ENCODE measurements at regions not wholly inside any gene's neighbourhood (a gene's known extent, or its start where the extent isn't known, plus 50 kb on each side); places are given as distances from the start of the nearest gene placed in this dataset.
A peak's percentile ranks its signal among the peaks of the same experiment; 100 is the strongest.

DNA sequence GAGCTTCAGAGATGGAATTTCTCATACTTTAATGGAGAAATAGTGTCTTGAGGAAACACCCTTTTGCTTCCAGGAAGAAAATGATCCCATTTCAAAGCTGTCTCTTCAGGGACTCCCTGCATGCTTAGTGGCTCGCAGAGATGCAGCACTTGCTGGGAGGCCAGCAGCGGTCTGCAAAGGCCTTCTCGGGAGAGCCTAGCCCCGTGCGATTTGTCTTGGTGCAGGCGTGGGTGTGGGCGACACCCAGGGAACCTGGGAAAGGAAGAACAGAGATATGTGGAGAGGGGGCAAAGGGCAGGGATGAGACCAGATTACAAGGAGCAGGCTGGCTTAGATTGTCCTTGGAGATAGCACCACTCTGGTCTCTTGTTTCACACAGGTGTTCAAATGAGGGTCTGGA is 352.3 kb upstream of the PODXL start:
- no peaks in the 10 kb centered on the region for H3K27me3 ChIP-seq
- no peak for DNase-seq
- no peaks in the 10 kb centered on the region for H3K9me3 ChIP-seq

GRCh38 chr7:131905471-131905973 is 349.1 kb upstream of the PODXL start:
- Histone ChIP-seq H3K9me3 (no peaks in the 10 kb centered on the region), H3K4me3 (no peak overlapping the region), H3K36me3 (no peaks in the 10 kb centered on the region), H3K27ac (no peak overlapping the region), H3K27me3 (no peaks in the 10 kb centered on the region), H3K4me1 (no peaks in the 10 kb centered on the region)
- no peak for TF ChIP-seq POLR2A (IDR thresholded peaks at IDR 0.05)
- TF ChIP-seq CTCF (IDR thresholded peaks at IDR 0.05), result no peak
- WGBS (ENCODE audit: insufficient coverage, low coverage, low lambda C conversion rate, missing lambda C conversion rate), result 40% methylated on average over 1 of the region's 3 CpGs
- intact Hi-C loops (cut with DNase I), result no loop called here
- DNase-seq, result peak in 1 of 3 donors; percentile 3
- ATAC-seq, result no peak

More for the DNA sequence above, 352.3 kb upstream of the PODXL start:
- no peaks in the 10 kb centered on the region for H3K36me3 ChIP-seq
- no peak for TF ChIP-seq POLR2A (IDR thresholded peaks at IDR 0.05)
- no peak for TF ChIP-seq CTCF (IDR thresholded peaks at IDR 0.05)
- intact Hi-C loops (cut with DNase I), result no loop called here
- 53% methylated on average over 5 of the region's 7 CpGs for WGBS (ENCODE audit: insufficient coverage, low coverage, low lambda C conversion rate, missing lambda C conversion rate)
- no peak overlapping the region for H3K4me3 ChIP-seq
- no peak overlapping the region for H3K27ac ChIP-seq
- no peaks in the 10 kb centered on the region for H3K4me1 ChIP-seq
- ATAC-seq, result no peak

GRCh38 chr7:131904760-131905327 is 348.4 kb upstream of the PODXL start:
- TF ChIP-seq CTCF (IDR thresholded peaks at IDR 0.05) (no peak), POLR2A (IDR thresholded peaks at IDR 0.05) (no peak)

GRCh38 chr7:131903315-131903714 is 346.9 kb upstream of the PODXL start:
- no peaks in the 10 kb centered on the region for H3K27me3 ChIP-seq
- no peaks in the 10 kb centered on the region for H3K36me3 ChIP-seq
- TF ChIP-seq CTCF (IDR thresholded peaks at IDR 0.05) (no peak), POLR2A (IDR thresholded peaks at IDR 0.05) (no peak)
- H3K27ac ChIP-seq, result no peak overlapping the region
- H3K9me3 ChIP-seq, result no peaks in the 10 kb centered on the region
- H3K4me3 ChIP-seq, result no peak overlapping the region
- 64% methylated on average over 1 of the region's 1 CpG for WGBS (ENCODE audit: insufficient coverage, low coverage, low lambda C conversion rate, missing lambda C conversion rate)
- intact Hi-C loops (cut with DNase I), result no loop called here
- H3K4me1 ChIP-seq, result no peaks in the 10 kb centered on the region
- ATAC-seq (no peak), DNase-seq (no peak)

More at GRCh38 chr7:131904760-131905327, 348.4 kb upstream of the PODXL start:
- Histone ChIP-seq H3K4me3 (no peak overlapping the region), H3K27me3 (no peaks in the 10 kb centered on the region), H3K4me1 (no peaks in the 10 kb centered on the region), H3K9me3 (no peaks in the 10 kb centered on the region), H3K36me3 (no peaks in the 10 kb centered on the region), H3K27ac (no peak overlapping the region)
- WGBS (ENCODE audit: insufficient coverage, low coverage, low lambda C conversion rate, missing lambda C conversion rate), result 44% methylated on average over 3 of the region's 3 CpGs
- DNase-seq (peak in 1 of 3 donors; percentile 0), ATAC-seq (no peak)
- intact Hi-C loops (cut with DNase I), result no loop called here

Measured in right lobe of liver (tissue), 6 donors.